SK-MEL-5 (cell line): ENCODE measurements at regions not wholly inside any gene's neighbourhood (a gene's known extent, or its start where the extent isn't known, plus 50 kb on each side); places are given as distances from the start of the nearest gene placed in this dataset.

Source experiments
- DNase-seq: peaks from one replicate; pipeline ENCODE4 v3.0.0-alpha.2; 2016; ENCODE audit warnings: low read depth, low spot score
- in situ Hi-C: cut with HindIII; loops from 2 replicates; pipeline ENCODE4 v1.10.0; 2016; ENCODE audit warnings: low sequenced_read_pairs, high pct_unique_total_duplicates, low pct_unique_long_range_greater_than_20kb

GRCh38 chr11:36885154-36885553 lies 287.1 kb upstream of the RAG2 start:
- DNase-seq, result no peak
- in situ Hi-C loops, result no loop called here

- DNase-seq, result no peak
- in situ Hi-C loops, result no loop called here
Observed at GRCh38 chr11:36878737-36879136, 280.7 kb upstream of the RAG2 start.

GRCh38 chr11:36877149-36877548 lies 279.1 kb upstream of the RAG2 start:
- in situ Hi-C loops, result no loop called here
- DNase-seq, result no peak

DNA sequence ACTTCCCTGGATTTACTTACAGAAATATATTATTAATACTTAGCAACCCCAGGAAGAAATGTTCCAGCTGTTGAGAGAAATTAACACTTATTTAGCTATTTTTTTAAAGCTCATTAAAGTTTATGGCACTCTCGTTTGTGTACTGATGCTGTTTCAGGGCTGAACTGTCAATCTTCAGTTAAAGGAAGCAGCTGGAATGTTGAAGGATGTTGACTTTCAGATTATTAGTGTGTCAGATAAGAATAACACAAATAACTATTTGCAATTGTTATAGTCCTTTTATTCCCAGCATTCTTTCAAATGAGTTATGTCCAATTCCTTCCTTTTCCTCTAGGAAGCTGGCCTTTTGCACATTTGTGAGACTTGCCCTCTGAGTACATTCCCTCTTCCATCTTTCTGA lies 278.2 kb upstream of the RAG2 start:
- in situ Hi-C loops, result no loop called here
- no peak for DNase-seq

GRCh38 chr11:36874291-36874690 lies 276.3 kb upstream of the RAG2 start:
- DNase-seq, result no peak
- in situ Hi-C loops, result no loop called here

- no peak for DNase-seq
- in situ Hi-C loops, result no loop called here
Observed at GRCh38 chr11:36870361-36870760, 272.3 kb upstream of the RAG2 start.

- in situ Hi-C loops, result no loop called here
- no peak for DNase-seq
Observed at GRCh38 chr11:36868380-36868779, 270.3 kb upstream of the RAG2 start.

DNA sequence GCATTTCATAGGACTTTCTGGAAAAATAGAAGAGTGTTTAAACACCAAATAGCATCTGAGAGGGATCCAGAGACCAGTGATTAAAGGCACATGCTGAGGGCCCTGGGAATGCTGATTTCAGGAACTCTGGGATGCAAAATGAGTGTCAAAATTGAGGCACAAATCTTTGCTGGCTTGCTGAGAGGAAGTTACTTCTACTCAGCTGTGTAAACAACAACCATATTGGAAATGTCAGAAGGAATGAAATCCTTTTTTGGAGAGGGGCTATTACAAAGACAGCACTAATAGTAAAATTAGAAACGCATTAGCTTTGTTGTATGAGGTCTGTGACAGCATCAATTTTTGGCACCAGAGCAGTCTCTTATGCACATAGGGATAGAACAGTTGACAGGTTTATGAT lies 267.8 kb upstream of the RAG2 start:
- in situ Hi-C loops, result no loop called here
- DNase-seq, result no peak

DNA sequence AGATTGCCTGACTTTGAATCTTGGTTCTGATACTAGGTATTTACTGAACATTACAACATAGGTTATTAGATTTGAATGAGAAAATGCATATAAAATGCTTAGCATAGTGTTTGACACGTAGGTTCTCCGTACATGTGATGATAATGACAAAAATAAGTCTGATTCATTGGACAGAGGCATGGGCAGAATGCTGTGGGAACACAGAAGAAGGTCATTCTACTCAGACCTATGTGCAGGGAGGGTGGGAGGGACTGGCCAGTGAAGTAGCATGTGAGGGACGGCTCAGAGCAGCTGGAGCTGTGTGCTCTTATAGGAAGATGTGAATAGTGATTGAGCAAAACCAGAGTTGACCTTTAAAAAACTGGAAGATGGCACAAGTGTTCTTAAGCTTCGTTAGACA lies 256.8 kb upstream of the RAG2 start:
- in situ Hi-C loops, result no loop called here
- DNase-seq, result no peak

DNA sequence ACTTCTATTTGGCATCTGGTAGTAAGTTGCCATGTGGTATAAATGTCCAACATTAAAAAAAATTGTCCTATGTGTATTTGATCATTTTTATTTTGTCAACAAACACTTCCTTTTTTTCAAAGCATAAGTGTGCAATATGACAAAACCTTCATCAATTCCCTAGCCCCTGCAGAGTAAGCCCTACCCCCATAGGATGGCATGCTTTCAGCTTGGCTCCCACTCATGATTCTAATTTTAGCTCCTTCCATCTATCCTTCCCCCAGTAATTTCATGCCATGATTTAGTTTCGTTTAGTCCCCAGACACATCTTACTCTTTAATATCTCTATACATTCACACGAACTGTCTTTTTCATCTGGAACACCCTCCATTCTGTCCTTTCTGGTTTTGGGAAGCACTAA lies 250.6 kb upstream of the RAG2 start:
- no peak for DNase-seq
- in situ Hi-C loops, result no loop called here

DNA sequence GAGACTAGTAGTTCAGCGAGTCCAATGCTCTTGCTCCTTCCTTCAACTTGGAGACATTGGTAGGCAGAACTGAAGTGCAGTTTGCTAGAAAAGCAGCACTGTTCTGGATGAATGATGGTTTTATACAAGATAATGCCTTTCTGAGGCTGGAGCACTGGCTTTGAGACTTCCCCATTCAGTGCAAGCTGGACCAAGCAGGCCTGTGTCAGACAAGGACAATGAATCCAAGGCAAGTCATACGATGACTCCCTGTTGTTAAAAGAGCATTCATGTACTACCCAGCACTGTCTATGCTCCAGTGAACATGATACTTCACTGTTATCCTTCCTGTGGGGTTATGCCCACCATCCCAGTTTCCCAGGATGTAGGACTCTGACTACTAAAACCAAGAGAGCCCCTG lies 242.3 kb upstream of the RAG2 start:
- in situ Hi-C loops, result no loop called here
- no peak for DNase-seq

GRCh38 chr11:36837831-36838437 lies 239.9 kb upstream of the RAG2 start:
- no peak for DNase-seq
- in situ Hi-C loops, result no loop called here

- DNase-seq, result no peak
- in situ Hi-C loops, result no loop called here
Observed at GRCh38 chr11:36825251-36825650, 227.2 kb upstream of the RAG2 start.

DNA sequence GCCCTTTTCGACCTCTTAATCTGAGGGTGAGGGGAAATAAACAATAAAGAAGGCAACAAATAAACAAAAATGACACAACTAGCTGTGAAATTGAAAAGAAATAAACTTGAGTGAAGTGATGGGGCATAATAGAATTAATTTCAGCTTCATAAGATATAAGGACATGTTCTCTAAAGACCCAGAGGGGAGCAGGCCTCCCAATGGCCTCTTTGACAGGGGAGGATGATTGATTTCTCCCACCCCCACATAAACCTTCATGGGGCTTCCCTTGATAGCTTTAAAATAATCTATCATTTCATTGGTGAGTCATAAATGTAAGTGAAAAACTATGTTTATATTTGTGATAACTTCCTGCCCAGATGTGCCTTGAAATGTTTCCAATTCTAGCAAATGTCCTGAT lies 226.3 kb upstream of the RAG2 start:
- DNase-seq, result no peak
- in situ Hi-C loops, result no loop called here

DNA sequence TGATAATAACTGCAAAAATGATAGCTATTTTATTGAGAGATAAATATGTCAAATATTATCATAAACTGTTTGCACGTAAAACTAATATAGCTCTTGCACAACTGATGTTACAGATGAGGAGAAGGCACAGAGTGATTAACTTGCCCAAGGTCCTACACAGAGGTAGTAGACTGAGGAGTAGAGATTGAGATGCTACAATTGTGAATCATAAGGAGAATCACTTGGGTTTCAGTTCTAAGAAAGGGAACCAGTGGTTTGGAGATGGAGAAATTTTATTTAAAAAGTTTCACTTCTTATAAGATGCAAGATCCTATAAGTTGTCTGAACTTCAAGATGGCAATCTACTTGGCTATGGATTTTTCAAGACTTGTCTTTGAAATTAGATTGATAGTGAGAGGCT lies 224.8 kb upstream of the RAG2 start:
- in situ Hi-C loops, result no loop called here
- DNase-seq, result no peak

GRCh38 chr11:36818410-36818809 lies 220.4 kb upstream of the RAG2 start:
- in situ Hi-C loops, result no loop called here
- DNase-seq, result peak; percentile 80

DNA sequence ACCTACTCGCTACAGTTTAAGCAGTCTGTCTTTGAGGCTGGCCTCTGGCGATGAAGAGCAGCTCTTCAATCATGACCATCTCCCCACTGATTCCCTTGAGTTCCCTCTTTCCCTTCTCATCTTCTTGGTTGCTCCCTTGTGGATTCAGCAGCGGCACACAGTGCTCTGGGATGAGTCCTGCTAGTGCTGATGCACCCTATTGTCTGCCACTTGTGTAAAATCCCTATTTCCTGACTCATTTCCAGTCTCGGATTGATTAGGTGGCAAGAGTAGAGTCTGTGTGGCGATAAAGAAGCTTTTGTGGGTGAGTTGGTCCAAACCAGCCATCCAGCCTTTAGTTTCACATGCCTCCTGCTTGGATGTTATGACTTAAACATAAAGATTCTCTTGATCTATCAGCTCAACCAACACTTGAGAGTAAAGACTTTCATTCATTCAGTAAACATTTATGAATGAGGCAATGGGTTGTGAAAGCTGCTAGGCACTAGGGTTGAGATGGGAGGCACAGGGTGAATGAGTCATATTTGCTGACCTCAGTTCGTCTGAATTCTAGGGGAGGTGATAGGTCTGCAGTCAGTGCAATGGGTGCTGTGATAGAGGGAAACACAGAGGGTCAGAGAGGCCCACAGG lies 219.4 kb upstream of the RAG2 start:
- DNase-seq, result peak; percentile 94
- in situ Hi-C loops, result no loop called here

GRCh38 chr11:36809303-36809702 lies 211.3 kb upstream of the RAG2 start:
- no peak for DNase-seq
- in situ Hi-C loops, result no loop called here

- in situ Hi-C loops, result no loop called here
- DNase-seq, result no peak
Observed at GRCh38 chr11:36807871-36808270, 209.8 kb upstream of the RAG2 start.

- in situ Hi-C loops, result no loop called here
- no peak for DNase-seq
Observed at GRCh38 chr11:36803084-36803483, 205.0 kb upstream of the RAG2 start.
